GM13976 (cell line): ENCODE measurements at regions not wholly inside any gene's neighbourhood (a gene's known extent, or its start where the extent isn't known, plus 50 kb on each side); places are given as distances from the start of the nearest gene placed in this dataset.
A peak's percentile ranks its signal among the peaks of the same experiment; 100 is the strongest.

Experiments used
- DNase-seq: peaks from one replicate; pipeline ENCODE4 v3.0.0; 2012; ENCODE audit warnings: low spot score
- in situ Hi-C: fragments of 300-500 bp; cut with MboI; formaldehyde crosslinking; loops from one replicate; pipeline ENCODE4 v1.12.0; 2022; ENCODE audit warnings: low sequenced_read_pairs, mixed read lengths, inconsistent platforms; ENCODE audit not compliant: unreplicated experiment
- TF ChIP-seq, protein P1 (sequence below): IDR thresholded peaks from 2 replicates; pipeline ENCODE4 v1.5.1; 2012; ENCODE audit warnings: borderline replicate concordance, mild to moderate bottlenecking; ENCODE audit not compliant: insufficient read depth; ENCODE audit errors: extremely low read depth, missing control alignments, control extremely low read depth

- TF ChIP-seq, protein P1, sequence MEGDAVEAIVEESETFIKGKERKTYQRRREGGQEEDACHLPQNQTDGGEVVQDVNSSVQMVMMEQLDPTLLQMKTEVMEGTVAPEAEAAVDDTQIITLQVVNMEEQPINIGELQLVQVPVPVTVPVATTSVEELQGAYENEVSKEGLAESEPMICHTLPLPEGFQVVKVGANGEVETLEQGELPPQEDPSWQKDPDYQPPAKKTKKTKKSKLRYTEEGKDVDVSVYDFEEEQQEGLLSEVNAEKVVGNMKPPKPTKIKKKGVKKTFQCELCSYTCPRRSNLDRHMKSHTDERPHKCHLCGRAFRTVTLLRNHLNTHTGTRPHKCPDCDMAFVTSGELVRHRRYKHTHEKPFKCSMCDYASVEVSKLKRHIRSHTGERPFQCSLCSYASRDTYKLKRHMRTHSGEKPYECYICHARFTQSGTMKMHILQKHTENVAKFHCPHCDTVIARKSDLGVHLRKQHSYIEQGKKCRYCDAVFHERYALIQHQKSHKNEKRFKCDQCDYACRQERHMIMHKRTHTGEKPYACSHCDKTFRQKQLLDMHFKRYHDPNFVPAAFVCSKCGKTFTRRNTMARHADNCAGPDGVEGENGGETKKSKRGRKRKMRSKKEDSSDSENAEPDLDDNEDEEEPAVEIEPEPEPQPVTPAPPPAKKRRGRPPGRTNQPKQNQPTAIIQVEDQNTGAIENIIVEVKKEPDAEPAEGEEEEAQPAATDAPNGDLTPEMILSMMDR, result no peak
- in situ Hi-C loops, result no loop called here
- no peak for DNase-seq
These were observed 408.6 kb downstream of the RNF144B start for GRCh38 chr6:18795726-18796125.

- DNase-seq, result no peak
- TF ChIP-seq, protein P1, result no peak
- in situ Hi-C loops, result no loop called here
These were observed 433.6 kb downstream of the RNF144B start for GRCh38 chr6:18820725-18821124.

DNA sequence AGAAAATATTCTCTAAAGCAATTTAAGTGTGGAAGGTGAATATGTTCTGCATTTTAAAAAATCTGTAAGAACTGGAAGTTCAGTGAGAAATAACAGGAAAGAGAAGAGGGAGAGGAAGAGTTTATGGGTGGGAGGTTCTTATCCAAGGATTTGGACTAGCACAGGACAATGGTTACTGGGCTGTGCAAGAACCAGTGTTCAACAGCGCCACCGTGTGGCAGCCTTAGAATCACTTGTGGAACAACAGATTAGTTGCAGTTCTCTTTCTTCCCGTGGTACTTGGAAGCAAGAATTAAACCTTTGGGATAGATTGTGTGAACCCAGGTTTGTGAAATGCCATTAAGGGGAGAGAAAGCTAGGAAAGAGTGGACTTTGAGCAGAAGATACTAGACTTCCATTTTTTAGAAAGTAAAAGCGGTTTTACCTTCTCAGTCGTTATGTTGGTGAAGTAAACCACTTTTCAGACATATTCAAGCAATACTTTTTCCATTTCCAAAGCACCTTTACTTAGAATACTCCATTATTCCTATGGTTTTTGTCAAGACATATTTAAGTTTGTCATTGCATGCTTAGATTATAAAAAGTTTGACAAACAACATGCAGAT is 436.7 kb downstream of the RNF144B start:
- in situ Hi-C loops, result no loop called here
- DNase-seq, result no peak
- TF ChIP-seq, protein P1, result peak; percentile 22

- in situ Hi-C loops, result no loop called here
- no peak for DNase-seq
- TF ChIP-seq, protein P1, result no peak
These were observed 442.2 kb downstream of the RNF144B start for GRCh38 chr6:18829272-18829870.

DNA sequence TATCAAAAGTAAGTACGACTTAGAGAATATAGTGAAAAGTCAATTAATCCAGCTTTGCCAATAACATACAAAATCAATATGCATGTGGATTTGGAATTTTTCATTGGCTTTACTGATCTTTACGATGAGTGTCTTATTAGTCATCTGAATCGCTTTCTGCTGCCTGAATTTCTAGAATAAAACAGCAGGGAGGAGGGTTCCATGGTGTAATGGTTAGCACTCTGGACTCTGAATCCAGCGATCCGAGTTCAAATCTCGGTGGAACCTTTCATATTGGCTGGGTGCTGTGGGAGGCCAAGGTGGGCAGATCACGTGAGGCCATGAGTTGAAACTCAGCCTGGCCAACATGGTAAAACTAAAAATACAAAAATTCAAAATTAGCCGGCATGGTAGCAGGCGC is 448.8 kb downstream of the RNF144B start:
- TF ChIP-seq, protein P1, result no peak
- in situ Hi-C loops, result no loop called here
- no peak for DNase-seq

DNA sequence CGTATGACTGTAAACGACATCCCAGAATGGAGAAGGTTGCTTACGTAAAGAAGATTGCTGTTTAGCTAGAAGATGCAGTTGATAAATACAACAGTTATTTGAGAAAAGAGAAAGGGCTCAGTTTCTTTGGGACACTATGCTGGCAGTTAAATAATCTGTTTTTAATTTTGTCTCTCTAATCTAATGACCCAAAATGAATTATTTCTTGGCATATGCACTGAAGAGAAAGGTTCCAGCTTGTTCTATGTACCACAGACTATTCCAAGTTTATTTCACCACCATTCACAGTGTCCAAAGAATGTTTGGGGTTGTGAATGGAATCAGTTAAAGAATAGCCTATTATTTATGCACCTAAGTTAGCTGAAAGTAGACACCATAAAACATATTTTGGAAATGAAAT is 449.9 kb downstream of the RNF144B start:
- in situ Hi-C loops, result no loop called here
- TF ChIP-seq, protein P1, result no peak
- DNase-seq, result no peak
